SW480 (cell line): ENCODE measurements at regions not wholly inside any gene's neighbourhood (a gene's known extent, or its start where the extent isn't known, plus 50 kb on each side); places are given as distances from the start of the nearest gene placed in this dataset.
A peak's percentile ranks its signal among the peaks of the same experiment; 100 is the strongest.

Experiments used
- DNase-seq: peaks from one replicate; pipeline ENCODE4 v3.0.0-alpha.2; 2016; ENCODE audit warnings: low spot score

GRCh38 chr2:120401275-120402066, 55.5 kb downstream of the INHBB start:
- DNase-seq, result no peak

GRCh38 chr2:120402067-120402433, 56.1 kb downstream of the INHBB start:
- no peak for DNase-seq

- DNase-seq, result no peak
Observed at GRCh38 chr2:120402508-120402907, 56.6 kb downstream of the INHBB start.

DNA sequence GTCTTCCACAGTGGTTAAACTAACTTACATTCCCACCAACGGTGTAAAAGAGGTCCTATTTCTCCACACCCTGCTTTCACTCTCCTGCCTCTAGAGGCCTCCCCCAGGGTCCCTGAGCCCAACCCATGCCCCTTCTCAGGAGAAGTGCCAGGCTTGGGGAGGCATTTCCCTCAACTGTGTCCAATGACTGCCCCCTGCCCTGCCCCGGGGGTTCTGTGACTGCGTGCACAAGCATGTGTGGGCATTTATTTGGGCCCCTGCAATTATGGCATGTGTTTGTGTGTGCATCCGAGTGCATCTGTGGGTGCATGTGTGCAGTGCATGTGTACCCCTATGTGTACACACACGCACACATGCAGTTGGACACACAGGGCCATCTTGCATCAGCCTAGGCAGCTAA, 57.3 kb downstream of the INHBB start:
- no peak for DNase-seq

DNA sequence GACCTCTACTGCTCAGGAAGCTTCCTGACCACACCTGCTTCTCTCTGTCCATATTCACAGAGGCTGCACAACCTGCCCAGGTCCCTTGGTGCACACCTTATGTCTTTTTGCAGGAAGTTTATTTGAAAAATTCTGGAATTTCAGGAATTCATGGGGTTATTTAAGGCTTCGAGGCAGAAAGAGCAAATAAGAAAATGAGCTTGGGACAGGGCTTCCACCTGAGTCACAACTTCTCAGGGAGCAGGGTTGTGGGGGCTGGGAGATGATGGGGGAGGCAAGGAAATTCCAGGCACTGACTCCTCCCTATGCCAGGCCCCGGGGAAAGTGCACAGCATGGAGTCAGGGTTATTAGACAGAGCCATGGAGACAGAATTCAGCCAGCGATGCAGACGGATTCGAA, 57.7 kb downstream of the INHBB start:
- no peak for DNase-seq

GRCh38 chr2:120404274-120404673, 58.3 kb downstream of the INHBB start:
- DNase-seq, result no peak

- peak; percentile 69 for DNase-seq
Observed at GRCh38 chr2:120404941-120405758, 59.2 kb downstream of the INHBB start.

DNA sequence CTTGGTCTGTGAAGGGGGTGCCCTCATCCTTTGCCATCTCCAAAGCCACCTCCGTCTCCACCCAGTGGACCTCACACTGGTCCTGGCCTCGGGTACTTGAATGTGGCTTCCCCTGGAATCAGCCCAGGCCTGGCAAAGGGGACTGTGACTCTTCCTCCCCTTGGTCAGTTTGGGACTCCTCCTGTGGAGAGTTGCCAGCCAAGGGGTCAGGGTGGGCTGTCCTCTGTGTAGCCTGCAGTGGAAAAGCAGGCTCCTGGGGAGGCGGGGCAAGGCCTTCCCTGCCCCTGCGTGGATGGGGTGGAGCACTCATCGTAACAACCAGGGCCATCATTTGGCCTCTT, 59.8 kb downstream of the INHBB start:
- DNase-seq, result no peak

GRCh38 chr2:120406566-120406965, 60.6 kb downstream of the INHBB start:
- DNase-seq, result no peak

GRCh38 chr2:120410487-120410886, 64.6 kb downstream of the INHBB start:
- DNase-seq, result no peak

DNA sequence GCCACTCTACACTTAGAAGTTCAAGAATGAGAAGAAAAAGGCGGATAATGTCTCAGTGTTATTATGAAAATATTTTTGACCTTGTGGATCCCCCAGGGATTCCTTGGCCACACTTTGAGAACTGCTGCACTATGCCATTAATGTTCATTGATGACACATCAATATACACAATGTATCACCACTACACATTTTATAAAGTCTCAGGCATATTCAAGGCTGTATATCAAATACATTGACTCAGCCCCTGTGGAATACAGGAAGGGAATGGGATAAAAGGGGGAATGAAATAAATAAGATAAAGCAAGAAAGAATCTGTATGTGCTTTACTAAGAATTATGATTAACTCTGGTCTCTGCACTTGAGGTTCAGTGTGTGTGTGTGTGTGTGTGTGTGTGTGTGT, 69.1 kb downstream of the INHBB start:
- DNase-seq, result no peak

GRCh38 chr2:120415728-120416509, 70.0 kb downstream of the INHBB start:
- DNase-seq, result no peak

DNA sequence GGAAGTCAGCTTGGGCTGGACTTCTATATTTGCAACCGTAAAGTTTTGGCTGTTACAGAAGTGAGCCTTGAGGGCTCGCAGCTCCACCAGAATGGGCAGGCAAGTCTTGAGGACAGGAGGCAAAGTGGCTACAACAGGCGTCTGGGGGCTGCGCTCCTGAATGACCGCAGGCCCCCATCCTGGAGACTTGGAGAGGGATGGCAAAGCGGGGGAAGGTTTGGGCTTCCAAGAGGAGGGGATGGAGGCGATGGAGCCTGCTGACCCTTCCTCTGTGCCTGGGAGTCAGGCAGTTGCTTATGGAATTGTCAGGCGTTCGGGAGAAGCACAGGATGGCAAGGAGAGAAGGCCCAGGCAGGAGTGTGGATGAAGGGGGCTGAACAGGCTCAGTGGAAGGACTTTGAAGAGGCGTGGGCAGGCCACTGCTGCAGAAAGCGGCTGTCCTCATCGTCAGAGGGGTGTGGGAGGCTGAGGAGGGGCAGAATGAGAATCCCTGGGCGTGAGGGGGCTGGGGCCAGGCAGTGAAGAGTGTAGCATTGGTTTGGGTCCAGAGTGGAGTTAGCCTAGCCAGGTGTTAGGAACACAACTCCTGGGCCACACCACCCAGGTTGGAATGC, 72.3 kb downstream of the INHBB start:
- DNase-seq, result no peak

- peak; percentile 55 for DNase-seq
Observed at GRCh38 chr2:120419073-120419472, 73.1 kb downstream of the INHBB start.

GRCh38 chr2:120419955-120420354, 74.0 kb downstream of the INHBB start:
- no peak for DNase-seq

DNA sequence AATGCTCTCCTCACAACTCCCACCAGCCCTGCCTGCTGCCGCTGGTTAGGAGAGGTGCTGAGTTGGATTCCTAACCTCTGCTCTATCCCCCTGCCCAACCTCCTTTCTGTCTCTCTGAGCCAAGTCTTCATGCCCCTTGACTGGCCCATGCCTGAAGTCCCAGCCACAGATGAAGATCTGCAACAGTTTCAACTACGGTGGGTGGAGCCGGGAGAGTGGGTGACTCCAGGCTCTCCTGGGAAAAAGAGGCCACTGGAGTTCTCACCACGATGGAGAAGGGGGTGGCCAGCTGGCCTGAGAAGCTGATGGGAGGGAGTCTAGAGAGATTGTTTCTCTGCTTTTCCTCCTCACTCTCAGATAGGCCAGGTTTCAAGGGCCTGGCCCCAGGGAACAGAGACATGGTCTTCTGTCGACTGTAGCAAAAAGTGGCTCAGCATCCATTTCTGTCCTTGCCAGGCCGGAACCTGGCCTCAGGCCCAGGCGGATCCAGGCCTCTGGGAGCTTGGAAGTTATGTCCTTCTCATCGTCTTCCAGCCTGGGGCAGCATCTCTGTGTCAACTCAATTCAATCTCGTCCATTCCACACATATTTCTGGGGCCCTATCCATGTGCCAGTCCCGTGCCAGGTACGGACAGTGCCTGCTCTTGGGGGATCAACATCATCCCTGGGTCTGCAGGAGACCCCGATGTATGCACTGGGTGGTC, 75.3 kb downstream of the INHBB start:
- no peak for DNase-seq

DNA sequence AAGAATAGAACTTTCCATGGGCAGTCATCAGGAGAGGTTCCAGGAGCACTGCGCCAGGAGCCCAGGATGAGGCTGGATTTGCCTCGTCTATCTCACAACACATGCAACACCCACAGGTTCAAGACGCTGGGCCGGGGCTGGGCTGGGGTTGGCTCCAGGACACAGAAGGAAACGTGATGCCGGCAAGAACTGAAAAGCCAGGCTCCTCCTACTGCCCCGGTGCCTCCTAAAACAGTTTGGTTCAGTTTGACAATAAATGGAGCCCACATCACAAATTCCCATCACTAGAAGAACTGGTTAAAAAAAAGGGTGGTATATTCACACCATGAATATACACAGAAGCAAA, 75.9 kb downstream of the INHBB start:
- no peak for DNase-seq

DNA sequence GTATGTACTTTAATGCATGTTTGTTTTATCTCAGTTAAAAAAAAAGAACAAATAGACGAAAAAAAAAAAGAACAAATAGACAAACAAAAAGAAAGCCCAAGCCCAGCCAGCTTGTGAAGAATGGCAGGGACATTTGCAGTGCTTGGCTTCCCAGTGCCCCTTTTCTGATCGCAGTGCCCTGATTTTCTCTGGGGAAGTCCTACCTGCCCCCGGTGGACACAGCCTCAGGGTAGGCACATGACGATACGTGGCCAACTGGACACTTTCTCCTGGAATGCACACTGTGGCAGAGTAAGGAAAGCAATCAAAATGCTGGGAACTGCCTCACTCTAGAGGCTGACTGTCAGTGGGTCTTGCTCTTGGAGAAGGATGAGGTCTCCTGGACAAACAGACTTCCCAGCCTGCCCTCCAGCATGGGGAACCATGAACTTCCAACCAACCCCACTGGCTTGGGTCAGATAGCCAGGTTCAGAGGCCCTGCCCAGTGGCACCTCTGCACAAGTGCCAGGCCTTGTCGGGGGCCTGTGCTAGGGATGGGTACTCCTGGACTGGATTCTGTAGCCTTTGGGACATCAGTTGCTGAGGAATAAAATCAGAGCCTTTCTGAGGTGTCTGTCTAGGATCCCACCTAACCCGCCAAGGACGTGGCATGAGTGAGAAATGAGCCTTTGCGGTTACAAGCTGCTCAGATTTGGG, 76.7 kb downstream of the INHBB start:
- no peak for DNase-seq

DNA sequence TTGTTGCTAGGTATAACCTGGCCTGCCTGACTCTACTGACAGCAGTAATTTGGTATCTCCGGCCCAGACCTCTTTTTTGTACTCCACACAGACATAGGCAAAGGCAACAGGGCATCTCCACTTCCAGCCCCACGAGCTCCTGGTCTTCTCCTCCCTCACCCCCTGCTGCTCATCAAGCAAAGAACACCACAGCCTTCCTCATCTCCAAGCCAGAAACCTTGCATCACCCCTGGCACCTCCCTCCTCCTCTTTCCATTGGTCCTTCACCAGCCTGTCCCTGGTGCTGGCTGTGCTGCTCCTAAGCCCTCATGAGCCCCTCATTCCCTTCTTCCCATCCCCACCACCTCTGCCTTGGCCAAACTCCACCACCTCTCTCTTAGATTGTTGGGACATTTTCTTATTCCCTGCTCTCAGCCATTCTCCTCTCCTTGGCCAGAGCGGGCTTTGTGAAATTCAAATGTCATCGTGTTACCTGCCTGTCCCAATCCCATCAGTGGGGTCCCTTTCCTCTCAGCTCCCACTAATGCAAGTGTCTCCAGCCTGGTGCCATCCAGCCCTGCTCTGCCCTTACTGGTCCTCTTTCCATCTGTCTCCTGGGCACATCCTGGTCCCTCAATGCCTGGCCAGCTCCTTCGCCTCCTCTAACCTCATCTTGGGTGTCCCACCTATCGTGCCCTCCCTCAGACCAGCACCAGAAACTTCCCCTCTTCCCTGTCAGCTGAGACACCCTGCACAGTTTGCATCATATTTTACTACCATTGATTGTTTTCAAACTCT, 77.4 kb downstream of the INHBB start:
- no peak for DNase-seq

- no peak for DNase-seq
Observed at GRCh38 chr2:120424274-120424796, 78.4 kb downstream of the INHBB start.
